ENCODE measurements at regions not wholly inside any gene's neighbourhood (a gene's known extent, or its start where the extent isn't known, plus 50 kb on each side); places are given as distances from the start of the nearest gene placed in this dataset.

GRCh38 chr2:143906850-143907249, 613.1 kb downstream of the ZEB2 start:
- TF ChIP-seq CTCF (IDR thresholded peaks at IDR 0.05) = no peak
- no peak for TF ChIP-seq POLR2A (IDR thresholded peaks at IDR 0.05)

Data from Peyer's patch (tissue), 4 donors.